Heart right ventricle (tissue), 16 donors: ENCODE measurements at regions not wholly inside any gene's neighbourhood (a gene's known extent, or its start where the extent isn't known, plus 50 kb on each side); places are given as distances from the start of the nearest gene placed in this dataset.
A peak's percentile ranks its signal among the peaks of the same experiment; 100 is the strongest.

ENCODE experiments used
- ATAC-seq, 8 donors: fragments of 200-7000 bp; cut with Tn5 transposase; one replicate each; pipeline ENCODE4 v1.9.1; 2020; ENCODE audit warnings: mild to moderate bottlenecking in 8 of 8, moderate library complexity in 8 of 8, moderate number of reproducible peaks in 1 of 8
- DNase-seq, 2 donors: peaks; one replicate each; pipeline ENCODE4 v3.0.0-alpha.2; 2020
- H3K27ac ChIP-seq, 10 donors: fragments of 200-600 bp; sonication (generic) in 2 of 10; one replicate each; pipeline versions ENCODE4 v1.5.0 to v1.8.0; 2020 to 2022; ENCODE audit warnings: mild to moderate bottlenecking in 3 of 10
- H3K27me3 ChIP-seq, 7 donors: fragments of 200-600 bp; one replicate each; pipeline ENCODE4 v1.8.0; 2021 to 2022; ENCODE audit warnings: mild to moderate bottlenecking in 2 of 7
- H3K36me3 ChIP-seq, 9 donors: fragments of 200-600 bp; sonication (generic) in 1 of 9; one replicate each; pipeline versions ENCODE4 v1.5.0 to v1.8.0; 2020 to 2022; ENCODE audit warnings: mild to moderate bottlenecking in 2 of 9
- H3K4me1 ChIP-seq, 9 donors: fragments of 200-600 bp; sonication (generic) in 1 of 9; one replicate each; pipeline versions ENCODE4 v1.5.0 to v1.8.0; 2020 to 2022; ENCODE audit warnings: mild to moderate bottlenecking in 4 of 9
- H3K4me3 ChIP-seq, 10 donors: fragments of 200-600 bp; sonication (generic) in 2 of 10; one replicate each; pipeline versions ENCODE4 v1.5.0 to v1.8.0; 2020 to 2022; ENCODE audit warnings: mild to moderate bottlenecking in 7 of 10, moderate library complexity in 2 of 10
- H3K9me3 ChIP-seq, 11 donors: fragments of 200-600 bp in 10 of 11; sonication (generic) in 2 of 11; one replicate each; pipeline versions ENCODE4 v1.5.0 to v1.8.0; 2013 to 2022; ENCODE audit warnings: mild to moderate bottlenecking in 2 of 11, control low read depth in 1 of 11, moderate library complexity in 1 of 11
- CTCF ChIP-seq, 9 donors: fragments of 200-600 bp; sonication (generic) in 2 of 9; IDR thresholded peaks; one replicate each; pipeline versions ENCODE4 v1.5.0 to v1.8.0; 2021 to 2022; ENCODE audit warnings: antibody characterized with exemption in 9 of 9, mild to moderate bottlenecking in 5 of 9, moderate library complexity in 1 of 9
- WGBS, 2 donors: extraction: QIAGEN DNeasy Blood & Tissue Kit; methylation state at CpG; one replicate each; pipeline ENCODE4 v1.1.7; 2013; ENCODE audit warnings: inconsistent platforms in 1 of 2; 5-methylcytosine and 5-hydroxymethylcytosine counted together
- intact Hi-C, 10 donors: fragments of 100-400 bp; cut with DNase I; formaldehyde crosslinking; loops; one replicate each; pipeline versions ENCODE4 v1.11.1 to v1.14.2; 2022
- donor health status: Arrhythmogenic right ventricular cardiomyopathy.
- donor health status: ischemic (EF 13 %, LVEDD 7.1; RV severe dilation, severe dysfunction).
- donor health status: healthy with polysubstance abuse.
- donor health status: DM: no; HTN: yes; CAD: no.
- donor health status: DM: no; HTN: no; CAD: no.
- donor health status: ischemic (EF 25% LVEDD 6.9; RV normal size, moderate dysfunction).
- donor health status: ischemic (EF 25% LVEDD 5.7; RV mildly dilated, moderate dysfunction).
- donor health status: healthy.
- donor health status: DM: yes; HTN: yes; CAD: no.
- donor health status: Ischemic cardiomyopathy.
- donor health status: ischemic (EF 35%, LVEDD 5.7; RV mildly dilated, moderate dysfunction).
- donor health status: nonischemic (EF 11% LVEDD 7.7; RV severe dilation, severe dysfunction).
- donor health status: DM: yes; HTN: yes; CAD: no.
- donor health status: PGD.
- donor health status: ischemic (EF 29% LVEDD 5.4; RV normal size, mild dysfunction).
- donor health status: nonischemic (EF 23%, LVEDD 6.1; RV moderate dilation, normal function).

GRCh38 chr1:95384567-95384966 lies 150.6 kb downstream of the RWDD3 start:
- Histone ChIP-seq H3K36me3 (no peaks in the 10 kb centered on the region), H3K4me1 (no peaks in the 10 kb centered on the region), H3K27me3 (no peaks in the 10 kb centered on the region), H3K9me3 (no peaks in the 10 kb centered on the region), H3K4me3 (no peak overlapping the region), H3K27ac (no peak overlapping the region)
- ATAC-seq (peak in 3 of 8 donors; percentile 31 to 50 (median 42)), DNase-seq (peak; percentile 11 to 21)
- intact Hi-C loops, result no loop called here
- no peak for TF ChIP-seq CTCF (IDR thresholded peaks at IDR 0.05)
- WGBS, 2 donors, result 18 to 19% methylated on average over 3 of the region's 3 CpGs

- H3K27ac ChIP-seq, result no peak overlapping the region
- 75 to 85% methylated on average over 1 of the region's 1 CpG for WGBS, 2 donors
- intact Hi-C loops, result no loop called here
- no peaks in the 10 kb centered on the region for H3K4me1 ChIP-seq
- H3K4me3 ChIP-seq, result no peak overlapping the region
- ATAC-seq, result no peak
- no peaks in the 10 kb centered on the region for H3K9me3 ChIP-seq
- no peak for TF ChIP-seq CTCF (IDR thresholded peaks at IDR 0.05)
- no peaks in the 10 kb centered on the region for H3K27me3 ChIP-seq
- H3K36me3 ChIP-seq, result no peaks in the 10 kb centered on the region
- DNase-seq, result no peak
Observed at GRCh38 chr1:95386371-95386770, 152.4 kb downstream of the RWDD3 start.

GRCh38 chr1:95386915-95387314 lies 152.9 kb downstream of the RWDD3 start:
- no peak for DNase-seq
- intact Hi-C loops, result no loop called here
- no peaks in the 10 kb centered on the region for H3K27me3 ChIP-seq
- no peaks in the 10 kb centered on the region for H3K9me3 ChIP-seq
- H3K4me3 ChIP-seq, result no peak overlapping the region
- TF ChIP-seq CTCF (IDR thresholded peaks at IDR 0.05), result no peak
- ATAC-seq, result no peak
- no peaks in the 10 kb centered on the region for H3K36me3 ChIP-seq
- no peaks in the 10 kb centered on the region for H3K4me1 ChIP-seq
- H3K27ac ChIP-seq, result no peak overlapping the region
- 80 to 86% methylated on average over 5 of the region's 5 CpGs for WGBS, 2 donors

- Histone ChIP-seq H3K9me3 (no peaks in the 10 kb centered on the region), H3K4me1 (no peaks in the 10 kb centered on the region), H3K27ac (no peak overlapping the region), H3K36me3 (no peaks in the 10 kb centered on the region), H3K4me3 (no peak overlapping the region), H3K27me3 (no peaks in the 10 kb centered on the region)
- no peak for ATAC-seq
- intact Hi-C loops, result no loop called here
- no peak for DNase-seq
- 23 to 36% methylated on average over 3 of the region's 3 CpGs for WGBS, 2 donors
- no peak for TF ChIP-seq CTCF (IDR thresholded peaks at IDR 0.05)
Observed at GRCh38 chr1:95388031-95388430, 154.0 kb downstream of the RWDD3 start.

GRCh38 chr1:95393434-95393833 lies 159.4 kb downstream of the RWDD3 start:
- no peak for TF ChIP-seq CTCF (IDR thresholded peaks at IDR 0.05)
- Histone ChIP-seq H3K9me3 (peaks cover 0 to 8% (median 0%) of the 10 kb centered on the region in 11 donors), H3K36me3 (no peaks in the 10 kb centered on the region), H3K27me3 (no peaks in the 10 kb centered on the region), H3K4me1 (no peaks in the 10 kb centered on the region), H3K4me3 (no peak overlapping the region), H3K27ac (no peak overlapping the region)
- no peak for ATAC-seq
- intact Hi-C loops, result no loop called here
- no peak for DNase-seq
